AG04450 (cell line): ENCODE measurements at regions not wholly inside any gene's neighbourhood (a gene's known extent, or its start where the extent isn't known, plus 50 kb on each side); places are given as distances from the start of the nearest gene placed in this dataset.
A peak's percentile ranks its signal among the peaks of the same experiment; 100 is the strongest.

Source experiments
- CTCF ChIA-PET: fragments of 300-600, 350-600 bp; formaldehyde crosslinking; extraction: SDS; loops from one replicate; lab custom pipeline; 2022; ENCODE audit warnings: antibody characterized with exemption, inconsistent platforms; lab: Charles Lee
- POLR2A ChIA-PET: fragments of 350-600 bp; formaldehyde crosslinking; extraction: SDS; loops from one replicate; lab custom pipeline; 2021; ENCODE audit warnings: antibody characterized with exemption, inconsistent platforms; lab: Yijun Ruan, JAX
- DNase-seq: peaks from one replicate; pipeline ENCODE4 v3.0.0-alpha.2; 2011; ENCODE audit warnings: low read depth, low spot score
- H3K27ac ChIP-seq: one replicate; pipeline ENCODE4 v1.5.1; 2012; ENCODE audit warnings: low read depth, low read length, control low read depth
- H3K27me3 ChIP-seq: one replicate; pipeline ENCODE4 v1.6.0; 2012; ENCODE audit warnings: low read length; ENCODE audit not compliant: control insufficient read depth, insufficient read depth
- H3K4me3 ChIP-seq: 2 replicates; pipeline ENCODE4 v1.5.1; 2011; ENCODE audit warnings: mild to moderate bottlenecking, low read depth, low read length, control low read depth
- H3K9me3 ChIP-seq: 2 replicates; pipeline ENCODE4 v1.5.1; 2012; ENCODE audit warnings: low read length; ENCODE audit not compliant: control insufficient read depth, insufficient read depth
- TF ChIP-seq, protein P1 (sequence below): IDR thresholded peaks from 2 replicates; pipeline ENCODE4 v1.5.1; 2011; ENCODE audit warnings: low read depth, low read length, control low read depth, inconsistent platforms

DNA sequence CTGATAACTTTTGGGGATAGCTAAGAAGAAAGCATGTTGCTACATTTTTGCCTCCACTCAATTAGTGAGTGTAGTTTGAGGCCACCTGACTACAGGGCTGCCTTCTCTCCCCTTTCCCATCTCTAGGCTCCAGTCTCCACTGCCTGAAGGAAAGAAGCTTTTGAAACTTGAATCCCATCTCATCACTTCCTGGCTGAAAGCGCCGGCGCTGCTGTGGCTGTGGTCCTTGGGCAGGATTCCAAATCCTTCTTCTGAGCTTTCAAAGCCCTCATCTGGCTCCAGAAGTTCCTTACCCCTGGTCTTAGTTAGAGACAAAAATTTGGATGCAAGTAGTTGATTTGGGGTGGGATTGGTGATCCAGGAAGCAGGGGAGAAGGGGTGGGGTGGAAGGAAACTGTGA, 119.4 kb downstream of the FOXL1 start:
- Histone ChIP-seq H3K4me3 (no peak overlapping the region), H3K9me3 (peaks cover 16% of the 10 kb centered on the region), H3K27ac (no peak overlapping the region), H3K27me3 (no peaks in the 10 kb centered on the region)
- DNase-seq, result peak; percentile 16
- TF ChIP-seq, protein P1, sequence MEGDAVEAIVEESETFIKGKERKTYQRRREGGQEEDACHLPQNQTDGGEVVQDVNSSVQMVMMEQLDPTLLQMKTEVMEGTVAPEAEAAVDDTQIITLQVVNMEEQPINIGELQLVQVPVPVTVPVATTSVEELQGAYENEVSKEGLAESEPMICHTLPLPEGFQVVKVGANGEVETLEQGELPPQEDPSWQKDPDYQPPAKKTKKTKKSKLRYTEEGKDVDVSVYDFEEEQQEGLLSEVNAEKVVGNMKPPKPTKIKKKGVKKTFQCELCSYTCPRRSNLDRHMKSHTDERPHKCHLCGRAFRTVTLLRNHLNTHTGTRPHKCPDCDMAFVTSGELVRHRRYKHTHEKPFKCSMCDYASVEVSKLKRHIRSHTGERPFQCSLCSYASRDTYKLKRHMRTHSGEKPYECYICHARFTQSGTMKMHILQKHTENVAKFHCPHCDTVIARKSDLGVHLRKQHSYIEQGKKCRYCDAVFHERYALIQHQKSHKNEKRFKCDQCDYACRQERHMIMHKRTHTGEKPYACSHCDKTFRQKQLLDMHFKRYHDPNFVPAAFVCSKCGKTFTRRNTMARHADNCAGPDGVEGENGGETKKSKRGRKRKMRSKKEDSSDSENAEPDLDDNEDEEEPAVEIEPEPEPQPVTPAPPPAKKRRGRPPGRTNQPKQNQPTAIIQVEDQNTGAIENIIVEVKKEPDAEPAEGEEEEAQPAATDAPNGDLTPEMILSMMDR, result no peak
- CTCF ChIA-PET, result interaction anchor here (0.7 to 1.3 kb wide), 3 partner anchors 42 to 581 kb away, joined by 3 to 6 read pairs (median 4); no protein-coding TSS in a partner anchor
- POLR2A ChIA-PET, result no interaction called here

DNA sequence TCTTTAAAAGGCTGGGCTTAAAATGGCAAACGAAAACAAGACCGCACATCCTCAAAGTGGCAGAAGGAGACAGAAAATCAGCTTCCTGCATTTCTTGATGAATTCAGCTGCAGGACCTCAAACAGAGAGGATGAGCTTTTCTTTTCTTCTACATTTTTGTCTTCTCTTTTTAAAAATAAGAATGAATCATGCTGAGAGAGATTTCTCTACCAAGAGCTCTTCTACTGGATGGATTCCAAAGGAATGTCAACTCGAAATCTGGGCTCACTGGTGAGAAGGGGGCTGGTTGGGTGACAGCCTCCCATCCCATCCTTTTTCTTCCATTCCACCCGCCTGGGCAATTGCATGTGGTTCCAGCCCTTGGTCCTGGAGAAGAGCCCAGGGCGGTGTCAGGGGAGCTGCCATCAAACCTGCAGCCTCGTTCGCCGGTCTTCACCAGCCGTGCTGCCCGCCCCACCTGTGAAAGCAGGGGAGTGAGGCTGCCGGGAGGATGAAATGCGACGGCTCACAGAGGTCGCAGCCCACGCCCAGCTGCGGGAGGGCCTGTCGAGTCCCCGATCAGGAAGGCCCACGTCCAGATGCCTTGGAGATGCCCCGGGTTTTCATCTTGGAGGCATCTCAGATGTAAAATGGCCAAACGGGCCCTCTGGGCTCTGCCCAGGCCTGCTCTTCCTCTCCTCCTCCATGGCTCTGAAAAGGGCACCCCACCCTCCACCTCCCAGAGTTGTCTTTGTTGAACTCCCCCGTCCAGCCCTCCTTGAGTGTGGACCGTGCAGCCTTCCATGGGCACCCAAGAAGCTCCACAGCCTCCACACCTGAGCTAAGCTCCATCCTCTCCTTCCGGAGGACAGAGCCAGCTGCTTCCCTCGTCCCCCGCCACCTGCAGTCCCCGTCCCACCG, 121.9 kb downstream of the FOXL1 start:
- Histone ChIP-seq H3K27ac (no peak overlapping the region), H3K4me3 (no peak overlapping the region), H3K9me3 (peaks cover 20% of the 10 kb centered on the region), H3K27me3 (peaks cover under 1% of the 10 kb centered on the region)
- TF ChIP-seq, protein P1, result no peak
- CTCF ChIA-PET, result interaction anchor here (0.7 kb wide), 1 partner anchor 60 kb away, joined by 3 read pairs; no protein-coding TSS in a partner anchor
- POLR2A ChIA-PET, result no interaction called here
- DNase-seq, result no peak

DNA sequence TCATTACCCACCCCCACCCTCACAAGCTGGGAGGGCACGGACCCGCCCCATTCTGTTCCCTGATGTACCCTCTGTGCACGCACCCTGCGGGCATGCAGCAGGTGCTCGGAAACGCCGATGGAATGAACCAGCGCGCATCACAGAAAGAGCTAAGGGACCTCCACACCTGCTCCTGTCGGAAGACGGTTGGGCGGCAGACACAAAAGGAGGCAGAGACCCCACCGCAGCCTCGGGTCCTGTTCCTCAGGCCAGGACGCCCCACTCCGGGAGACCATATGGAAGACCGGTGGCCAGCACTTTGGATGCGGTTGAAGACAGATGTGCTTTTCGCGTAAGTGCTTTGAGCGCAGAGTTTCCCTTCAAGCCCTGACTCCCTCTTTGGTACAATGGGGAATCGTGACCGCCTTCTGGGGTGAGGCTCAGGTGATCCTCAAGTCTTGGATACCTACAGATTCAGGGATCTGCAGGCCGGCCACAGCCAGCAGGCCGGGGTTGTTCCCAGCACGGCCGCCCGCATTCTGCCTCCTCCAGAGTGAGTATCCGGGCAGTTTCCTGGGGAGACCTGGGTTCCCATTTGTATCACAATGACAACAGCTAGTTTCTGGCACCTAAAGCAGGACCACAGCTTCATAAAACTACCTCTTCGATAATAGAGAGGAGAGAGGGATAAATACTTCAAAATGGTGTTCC, 123.1 kb downstream of the FOXL1 start:
- H3K27ac ChIP-seq, result no peak overlapping the region
- ChIA-PET POLR2A (no interaction called here), CTCF (no interaction called here)
- peaks cover 21% of the 10 kb centered on the region for H3K9me3 ChIP-seq
- peaks cover 2% of the 10 kb centered on the region for H3K27me3 ChIP-seq
- no peak overlapping the region for H3K4me3 ChIP-seq
- no peak for DNase-seq
- TF ChIP-seq, protein P1, result no peak

DNA sequence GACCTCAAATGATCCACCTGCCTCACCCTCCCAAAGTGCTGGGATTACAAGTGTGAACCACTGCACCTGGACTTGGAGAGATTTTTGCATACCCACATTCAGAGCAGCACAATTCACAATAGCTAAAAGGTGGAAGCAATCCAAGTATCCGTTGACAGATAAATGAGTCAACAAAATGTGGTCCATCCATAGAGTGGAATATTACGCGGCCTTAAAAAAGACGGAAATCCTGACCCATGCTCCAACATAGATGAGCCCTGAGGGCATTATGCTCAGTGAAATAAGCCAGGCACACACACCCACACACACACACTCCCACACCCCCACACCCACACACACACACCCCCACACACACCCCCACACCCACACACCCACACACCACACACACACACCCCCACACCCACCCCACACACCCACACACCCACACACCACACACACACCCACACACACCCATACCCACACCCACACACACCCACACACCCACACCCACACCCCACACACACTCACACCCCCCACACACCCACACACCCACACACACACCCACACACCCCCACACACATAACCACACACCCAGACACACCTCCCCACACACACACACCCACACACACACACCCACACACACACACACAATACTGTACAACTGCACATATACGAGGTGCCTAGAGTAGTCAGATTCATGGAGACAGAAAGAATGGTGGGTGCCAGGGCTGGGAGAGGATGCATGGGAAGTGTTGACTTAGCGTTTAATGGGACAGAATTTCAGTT, 124.7 kb downstream of the FOXL1 start:
- DNase-seq, result no peak
- CTCF ChIA-PET, result no interaction called here
- TF ChIP-seq, protein P1, result no peak

More for the DNA sequence above, 124.7 kb downstream of the FOXL1 start:
- POLR2A ChIA-PET, result interaction anchor here (0.7 kb wide), 1 partner anchor 28 kb away, joined by 7 read pairs; no protein-coding TSS in a partner anchor
- no peak overlapping the region for H3K27ac ChIP-seq
- no peak overlapping the region for H3K4me3 ChIP-seq
- H3K27me3 ChIP-seq, result peaks cover 2% of the 10 kb centered on the region
- H3K9me3 ChIP-seq, result peaks cover 30% of the 10 kb centered on the region
